Inferior parietal cortex (tissue), 1 donor: ENCODE measurements at regions not wholly inside any gene's neighbourhood (a gene's known extent, or its start where the extent isn't known, plus 50 kb on each side); places are given as distances from the start of the nearest gene placed in this dataset.
A peak's percentile ranks its signal among the peaks of the same experiment; 100 is the strongest.

Experiments
- DNase-seq: peaks from one replicate; pipeline ENCODE4 v3.0.0-alpha.2; 2016; ENCODE audit errors: extremely low spot score

GRCh38 chr3:459311-459670 lies 262.7 kb downstream of the CHL1 start:
- no peak for DNase-seq

- no peak for DNase-seq
Observed at GRCh38 chr3:461006-461405, 264.4 kb downstream of the CHL1 start.

- no peak for DNase-seq
Observed at GRCh38 chr3:462851-463250, 266.3 kb downstream of the CHL1 start.

- no peak for DNase-seq
Observed at GRCh38 chr3:463252-464192, 267.0 kb downstream of the CHL1 start.

GRCh38 chr3:464255-464654 lies 267.7 kb downstream of the CHL1 start:
- DNase-seq = no peak

GRCh38 chr3:468172-468571 lies 271.6 kb downstream of the CHL1 start:
- DNase-seq = no peak

- no peak for DNase-seq
Observed at GRCh38 chr3:473033-473800, 276.7 kb downstream of the CHL1 start.

- no peak for DNase-seq
Observed at GRCh38 chr3:474828-475227, 278.3 kb downstream of the CHL1 start.

- no peak for DNase-seq
Observed at GRCh38 chr3:480070-480469, 283.5 kb downstream of the CHL1 start.

GRCh38 chr3:481111-481510 lies 284.5 kb downstream of the CHL1 start:
- DNase-seq = no peak

GRCh38 chr3:481680-482079 lies 285.1 kb downstream of the CHL1 start:
- peak; percentile 45 for DNase-seq

- no peak for DNase-seq
Observed at GRCh38 chr3:482479-482878, 285.9 kb downstream of the CHL1 start.

- DNase-seq = no peak
Observed at GRCh38 chr3:484341-484740, 287.8 kb downstream of the CHL1 start.

- no peak for DNase-seq
Observed at GRCh38 chr3:487614-488013, 291.1 kb downstream of the CHL1 start.

GRCh38 chr3:492586-493316 lies 296.2 kb downstream of the CHL1 start:
- DNase-seq = no peak

- DNase-seq = no peak
Observed at GRCh38 chr3:494190-494589, 297.6 kb downstream of the CHL1 start.

GRCh38 chr3:498487-498886 lies 301.9 kb downstream of the CHL1 start:
- no peak for DNase-seq

GRCh38 chr3:499001-499761 lies 302.6 kb downstream of the CHL1 start:
- no peak for DNase-seq

GRCh38 chr3:502486-502885 lies 305.9 kb downstream of the CHL1 start:
- no peak for DNase-seq

GRCh38 chr3:513301-513700 lies 316.7 kb downstream of the CHL1 start:
- DNase-seq = no peak

- no peak for DNase-seq
Observed at GRCh38 chr3:514192-514591, 317.6 kb downstream of the CHL1 start.

GRCh38 chr3:519026-519425 lies 322.5 kb downstream of the CHL1 start:
- DNase-seq = no peak
